ENCODE measurements at regions not wholly inside any gene's neighbourhood (a gene's known extent, or its start where the extent isn't known, plus 50 kb on each side); places are given as distances from the start of the nearest gene placed in this dataset.

DNA sequence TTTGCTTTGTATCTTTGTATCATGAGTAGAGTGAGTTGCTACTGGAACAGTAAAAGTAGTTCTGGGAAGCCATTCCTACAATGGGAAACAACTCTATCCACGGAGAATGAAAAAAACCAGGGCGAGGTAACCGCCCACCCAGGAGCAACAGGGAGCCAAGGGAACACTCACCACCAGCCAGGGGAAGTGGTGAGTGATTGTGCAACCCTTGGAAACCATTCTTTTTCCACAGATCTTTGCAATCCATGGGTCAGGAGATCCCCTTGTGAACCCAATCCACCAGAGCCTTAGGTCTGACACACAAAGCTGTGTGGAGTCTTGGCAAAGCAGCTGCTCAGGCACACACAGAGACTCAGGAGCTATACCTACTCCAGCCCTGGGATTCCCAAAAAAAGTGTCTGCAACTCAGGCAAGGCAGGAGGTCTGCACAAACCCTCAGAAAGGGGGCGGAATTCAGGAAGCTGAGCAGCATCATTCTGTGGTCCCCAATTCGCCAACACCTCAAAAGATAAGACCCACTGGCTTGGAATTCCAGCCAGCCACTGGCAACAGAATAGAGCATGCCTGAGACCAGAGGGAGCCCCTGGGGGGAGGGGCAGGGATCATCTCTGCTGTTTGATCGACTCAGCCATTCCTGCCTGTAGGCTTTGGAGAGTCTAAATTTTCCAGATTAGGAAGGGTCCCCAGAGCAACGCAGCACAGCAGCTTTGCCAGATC, 52.1 kb upstream of the PPFIA2 start:
- peaks cover 3% of the 10 kb centered on the region for H3K4me1 ChIP-seq (ENCODE audit: insufficient read depth, low read length)
- TF ChIP-seq, protein P1, sequence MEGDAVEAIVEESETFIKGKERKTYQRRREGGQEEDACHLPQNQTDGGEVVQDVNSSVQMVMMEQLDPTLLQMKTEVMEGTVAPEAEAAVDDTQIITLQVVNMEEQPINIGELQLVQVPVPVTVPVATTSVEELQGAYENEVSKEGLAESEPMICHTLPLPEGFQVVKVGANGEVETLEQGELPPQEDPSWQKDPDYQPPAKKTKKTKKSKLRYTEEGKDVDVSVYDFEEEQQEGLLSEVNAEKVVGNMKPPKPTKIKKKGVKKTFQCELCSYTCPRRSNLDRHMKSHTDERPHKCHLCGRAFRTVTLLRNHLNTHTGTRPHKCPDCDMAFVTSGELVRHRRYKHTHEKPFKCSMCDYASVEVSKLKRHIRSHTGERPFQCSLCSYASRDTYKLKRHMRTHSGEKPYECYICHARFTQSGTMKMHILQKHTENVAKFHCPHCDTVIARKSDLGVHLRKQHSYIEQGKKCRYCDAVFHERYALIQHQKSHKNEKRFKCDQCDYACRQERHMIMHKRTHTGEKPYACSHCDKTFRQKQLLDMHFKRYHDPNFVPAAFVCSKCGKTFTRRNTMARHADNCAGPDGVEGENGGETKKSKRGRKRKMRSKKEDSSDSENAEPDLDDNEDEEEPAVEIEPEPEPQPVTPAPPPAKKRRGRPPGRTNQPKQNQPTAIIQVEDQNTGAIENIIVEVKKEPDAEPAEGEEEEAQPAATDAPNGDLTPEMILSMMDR (IDR thresholded peaks at IDR 0.05; ENCODE audit: extremely low read depth, low read depth, low read length) = no peak
- no peak overlapping the region for H3K27ac ChIP-seq (ENCODE audit: low read depth, low read length)
- no peaks in the 10 kb centered on the region for H3K36me3 ChIP-seq (ENCODE audit: insufficient read depth, low read length)
- no peaks in the 10 kb centered on the region for H3K27me3 ChIP-seq (ENCODE audit: insufficient read depth, low read length)
- H2AFZ ChIP-seq (ENCODE audit: low read length) = no peak overlapping the region
- DNase-seq (ENCODE audit: insufficient read length, low spot score, missing footprints) = no peak
- H3K4me2 ChIP-seq (ENCODE audit: insufficient read depth, low read length) = no peak overlapping the region
- no peak overlapping the region for H3K4me3 ChIP-seq (ENCODE audit: insufficient read depth, low read length)
- H4K20me1 ChIP-seq (ENCODE audit: insufficient read depth, low read length) = no peaks in the 10 kb centered on the region
- no peaks in the 10 kb centered on the region for H3K9me3 ChIP-seq (ENCODE audit: low read depth, low read length)
- no peaks in the 10 kb centered on the region for H3K79me2 ChIP-seq (ENCODE audit: insufficient read depth, low read length)

DNA sequence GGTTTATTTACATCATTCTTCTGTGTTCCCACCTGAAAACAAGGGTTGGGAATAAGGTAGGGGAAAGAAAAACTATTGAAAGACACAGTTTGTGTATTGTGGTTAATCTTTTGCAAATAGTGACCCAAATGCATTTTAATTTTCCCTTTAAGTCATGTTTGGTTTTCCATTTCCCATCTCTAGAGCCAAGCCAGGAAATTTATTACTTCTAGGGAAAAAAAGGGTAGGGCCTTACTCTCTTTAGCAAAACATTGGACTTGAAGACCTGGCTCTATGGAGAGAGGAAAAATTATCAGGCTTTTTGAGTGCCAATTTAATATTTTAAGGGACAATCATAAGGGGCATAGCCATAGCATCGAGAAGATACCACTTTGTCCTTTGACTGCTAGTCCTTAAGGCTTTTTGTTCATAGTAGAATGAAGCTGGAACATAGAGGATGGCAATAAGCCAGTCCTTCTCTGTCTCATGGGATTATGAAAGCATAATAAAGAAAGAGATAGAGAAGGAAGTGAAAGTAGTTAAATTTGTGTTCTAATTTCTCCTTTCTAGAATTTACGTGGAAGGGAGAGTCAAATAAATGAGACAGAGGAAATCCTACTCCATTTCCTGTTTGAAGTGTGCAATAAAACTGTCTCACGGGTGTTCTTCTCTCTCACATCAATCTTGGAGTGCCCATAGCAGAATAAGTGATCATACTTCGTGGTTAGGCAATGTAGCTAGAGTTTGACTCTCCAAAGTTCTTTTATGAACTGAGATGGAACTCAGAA, 50.9 kb upstream of the PPFIA2 start:
- no peaks in the 10 kb centered on the region for H3K9me3 ChIP-seq (ENCODE audit: low read depth, low read length)
- no peaks in the 10 kb centered on the region for H3K79me2 ChIP-seq (ENCODE audit: insufficient read depth, low read length)
- H4K20me1 ChIP-seq (ENCODE audit: insufficient read depth, low read length) = no peaks in the 10 kb centered on the region
- H3K36me3 ChIP-seq (ENCODE audit: insufficient read depth, low read length) = no peaks in the 10 kb centered on the region
- no peaks in the 10 kb centered on the region for H3K27me3 ChIP-seq (ENCODE audit: insufficient read depth, low read length)
- peak overlapping the region; percentile 22 for H2AFZ ChIP-seq (ENCODE audit: low read length)
- H3K4me2 ChIP-seq (ENCODE audit: insufficient read depth, low read length) = peak overlapping the region; percentile 45
- TF ChIP-seq, protein P1 (IDR thresholded peaks at IDR 0.05; ENCODE audit: extremely low read depth, low read depth, low read length) = no peak
- H3K4me3 ChIP-seq (ENCODE audit: insufficient read depth, low read length) = no peak overlapping the region
- peak; percentile 3 for DNase-seq (ENCODE audit: insufficient read length, low spot score, missing footprints)
- H3K4me1 ChIP-seq (ENCODE audit: insufficient read depth, low read length) = peaks cover 3% of the 10 kb centered on the region
- no peak overlapping the region for H3K27ac ChIP-seq (ENCODE audit: low read depth, low read length)

DNA sequence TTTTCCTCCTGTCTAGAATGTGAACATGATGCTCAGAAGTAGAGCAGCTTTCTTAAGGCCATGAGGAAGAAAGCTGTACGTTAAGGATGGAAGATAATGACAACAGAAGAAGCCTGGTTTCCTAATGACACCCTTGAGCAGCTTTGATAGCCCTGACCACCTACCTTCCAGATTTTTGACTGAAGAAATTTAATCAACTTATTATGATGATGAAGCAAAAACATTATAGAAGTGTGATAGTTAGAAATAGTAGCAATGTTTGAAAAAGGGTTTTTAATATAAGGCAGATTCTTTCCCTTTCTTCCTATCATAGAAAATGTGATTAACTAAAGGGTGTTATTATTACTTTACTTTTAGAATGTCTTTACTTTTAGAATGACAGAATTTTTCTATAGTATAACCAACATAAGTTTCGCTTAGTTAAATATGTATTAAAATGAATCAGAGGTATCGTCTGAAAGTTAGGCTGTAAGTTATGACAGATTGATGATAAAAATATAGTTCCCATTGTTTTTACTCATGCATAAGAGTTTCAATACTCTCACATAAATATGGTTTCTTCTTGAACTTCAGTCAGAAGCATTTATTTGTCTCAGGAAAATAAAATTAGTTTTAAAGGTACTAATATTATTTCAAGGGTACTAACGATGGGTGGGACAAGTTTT, 50.1 kb upstream of the PPFIA2 start:
- H3K4me1 ChIP-seq (ENCODE audit: insufficient read depth, low read length) = peaks cover 3% of the 10 kb centered on the region
- no peak overlapping the region for H3K27ac ChIP-seq (ENCODE audit: low read depth, low read length)

More for the DNA sequence above, 50.1 kb upstream of the PPFIA2 start:
- H3K9me3 ChIP-seq (ENCODE audit: low read depth, low read length) = no peaks in the 10 kb centered on the region
- DNase-seq (ENCODE audit: insufficient read length, low spot score, missing footprints) = peak; percentile 5
- no peak overlapping the region for H2AFZ ChIP-seq (ENCODE audit: low read length)
- no peaks in the 10 kb centered on the region for H3K79me2 ChIP-seq (ENCODE audit: insufficient read depth, low read length)
- TF ChIP-seq, protein P1 (IDR thresholded peaks at IDR 0.05; ENCODE audit: extremely low read depth, low read depth, low read length) = no peak
- no peaks in the 10 kb centered on the region for H4K20me1 ChIP-seq (ENCODE audit: insufficient read depth, low read length)
- H3K4me3 ChIP-seq (ENCODE audit: insufficient read depth, low read length) = no peak overlapping the region
- no peaks in the 10 kb centered on the region for H3K27me3 ChIP-seq (ENCODE audit: insufficient read depth, low read length)
- no peak overlapping the region for H3K4me2 ChIP-seq (ENCODE audit: insufficient read depth, low read length)
- no peaks in the 10 kb centered on the region for H3K36me3 ChIP-seq (ENCODE audit: insufficient read depth, low read length)

Data from osteoblast (primary cell).